Cardiac fibroblast (primary cell): ENCODE measurements at regions not wholly inside any gene's neighbourhood (a gene's known extent, or its start where the extent isn't known, plus 50 kb on each side); places are given as distances from the start of the nearest gene placed in this dataset.
"Not testable (repeated sequence)": the region's sequence is repeated elsewhere in the genome, so short reads cannot be mapped to it uniquely, and the experiment has no call there.

Experiments
- DNase-seq, 2 donors: peaks; one replicate each; pipeline versions ENCODE4 v3.0.0 to v3.0.0-alpha.2; 2010; ENCODE audit warnings: low read depth in 2 of 2
- H3K4me3 ChIP-seq, 2 donors: replicated peaks in 1 of 2; 1 replicate in 1 of 2; 2 replicates in 1 of 2; pipeline ENCODE4 v1.5.1; 2011; ENCODE audit warnings: low read depth in 2 of 2, low read length in 2 of 2, mild to moderate bottlenecking in 2 of 2, moderate library complexity in 1 of 2
- CTCF ChIP-seq: IDR thresholded peaks from one replicate; pipeline ENCODE4 v1.5.1; 2011; ENCODE audit warnings: low read depth, mild to moderate bottlenecking, low read length, inconsistent platforms

- no peak overlapping the region for H3K4me3 ChIP-seq
- TF ChIP-seq CTCF: no peak
- no peak for DNase-seq
These were observed 132.8 kb upstream of the SLC7A11 start for GRCh38 chr4:138374947-138375346.

- no peak overlapping the region for H3K4me3 ChIP-seq
- DNase-seq: no peak
These were observed 125.8 kb upstream of the SLC7A11 start for GRCh38 chr4:138367942-138368341.

GRCh38 chr4:138352446-138352845 lies 110.3 kb upstream of the SLC7A11 start:
- not testable (repeated sequence) for H3K4me3 ChIP-seq, DNase-seq

More at GRCh38 chr4:138367942-138368341, 125.8 kb upstream of the SLC7A11 start:
- TF ChIP-seq CTCF: no peak

- TF ChIP-seq CTCF: no peak
- peak in 1 of 2 donors; percentile 23 for DNase-seq
- H3K4me3 ChIP-seq: no peak overlapping the region
These were observed 105.9 kb upstream of the SLC7A11 start for GRCh38 chr4:138348055-138348454.

GRCh38 chr4:138347561-138347960 lies 105.4 kb upstream of the SLC7A11 start:
- TF ChIP-seq CTCF: no peak
- no peak overlapping the region for H3K4me3 ChIP-seq
- DNase-seq: no peak

- H3K4me3 ChIP-seq: no peak overlapping the region
- no peak for DNase-seq
- TF ChIP-seq CTCF: no peak
These were observed 102.7 kb upstream of the SLC7A11 start for GRCh38 chr4:138344851-138345250.

- TF ChIP-seq CTCF: no peak
- no peak for DNase-seq
- H3K4me3 ChIP-seq: no peak overlapping the region
These were observed 101.9 kb upstream of the SLC7A11 start for GRCh38 chr4:138344054-138344453.
